ENCODE measurements at regions not wholly inside any gene's neighbourhood (a gene's known extent, or its start where the extent isn't known, plus 50 kb on each side); places are given as distances from the start of the nearest gene placed in this dataset.
"Not testable (repeated sequence)": the region's sequence is repeated elsewhere in the genome, so short reads cannot be mapped to it uniquely, and the experiment has no call there.

DNA sequence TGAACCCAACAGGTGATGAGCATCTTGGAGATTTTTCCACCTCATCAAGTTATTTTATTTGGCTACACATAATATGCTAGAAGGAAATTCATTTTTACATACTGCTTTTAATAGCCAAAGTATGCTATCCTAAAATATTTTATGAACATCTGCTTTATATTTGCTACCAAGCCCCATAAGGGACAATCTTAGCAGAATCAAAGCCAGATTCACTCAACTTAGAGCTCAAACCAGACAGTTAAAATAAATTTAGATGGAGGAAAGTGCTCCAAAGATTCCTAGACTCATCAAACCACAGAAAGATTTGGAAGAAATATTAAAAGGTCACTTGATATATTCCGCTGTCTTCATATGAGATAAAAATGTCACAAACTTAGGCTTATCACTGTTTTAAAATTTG, 637.1 kb upstream of the CCNG1 start:
- DNase-seq (ENCODE audit: low read depth), result no peak

- DNase-seq (ENCODE audit: low read depth), result no peak
Measured at GRCh38 chr5:162801235-162801634, 636.2 kb upstream of the CCNG1 start.

DNA sequence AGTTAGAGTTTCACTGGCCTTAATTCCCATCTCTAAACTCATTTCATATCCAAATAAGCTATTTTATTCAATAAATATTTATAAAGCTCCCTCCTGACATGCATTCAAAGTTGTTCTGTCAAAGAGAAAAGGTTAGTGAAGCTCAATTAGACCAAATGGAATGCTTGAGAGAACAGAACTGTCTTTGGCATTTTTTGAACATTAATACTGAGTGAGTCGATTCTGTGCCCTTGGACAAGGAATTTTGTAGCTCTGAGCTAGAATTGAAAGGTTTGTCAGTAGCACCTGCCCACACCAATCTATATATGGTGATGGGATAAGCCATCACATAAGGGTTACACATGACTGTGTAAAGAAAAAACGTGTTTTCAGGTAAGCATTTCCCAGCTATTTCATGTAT, 631.2 kb upstream of the CCNG1 start:
- no peak for DNase-seq (ENCODE audit: low read depth)

- DNase-seq (ENCODE audit: low read depth), result no peak
Measured at GRCh38 chr5:162811071-162811470, 626.3 kb upstream of the CCNG1 start.

GRCh38 chr5:162816816-162817215, 620.6 kb upstream of the CCNG1 start:
- DNase-seq (ENCODE audit: low read depth), result no peak

GRCh38 chr5:162817364-162817763, 620.0 kb upstream of the CCNG1 start:
- DNase-seq (ENCODE audit: low read depth), result no peak

GRCh38 chr5:162821664-162822063, 615.7 kb upstream of the CCNG1 start:
- DNase-seq (ENCODE audit: low read depth), result not testable (repeated sequence)

GRCh38 chr5:162824360-162824759, 613.0 kb upstream of the CCNG1 start:
- DNase-seq (ENCODE audit: low read depth), result no peak

DNA sequence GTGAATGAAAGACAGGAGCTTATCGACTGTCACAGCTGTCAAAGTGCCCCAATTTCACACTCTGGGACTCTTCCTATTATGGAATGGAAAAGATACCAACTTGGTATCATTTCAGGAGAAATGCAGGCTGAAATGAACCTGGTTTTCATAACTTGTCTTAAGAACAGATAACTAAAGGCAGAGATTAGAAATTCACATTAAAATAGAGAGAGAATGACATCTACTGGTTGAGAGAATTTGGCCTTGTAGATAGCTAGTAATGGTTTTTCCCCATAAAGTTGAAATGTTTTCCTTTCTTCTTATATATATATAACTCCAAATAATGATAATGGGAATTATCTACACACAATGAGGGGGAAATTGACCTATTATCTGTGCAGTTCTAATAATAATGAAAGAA, 600.2 kb upstream of the CCNG1 start:
- DNase-seq (ENCODE audit: low read depth), result no peak

DNA sequence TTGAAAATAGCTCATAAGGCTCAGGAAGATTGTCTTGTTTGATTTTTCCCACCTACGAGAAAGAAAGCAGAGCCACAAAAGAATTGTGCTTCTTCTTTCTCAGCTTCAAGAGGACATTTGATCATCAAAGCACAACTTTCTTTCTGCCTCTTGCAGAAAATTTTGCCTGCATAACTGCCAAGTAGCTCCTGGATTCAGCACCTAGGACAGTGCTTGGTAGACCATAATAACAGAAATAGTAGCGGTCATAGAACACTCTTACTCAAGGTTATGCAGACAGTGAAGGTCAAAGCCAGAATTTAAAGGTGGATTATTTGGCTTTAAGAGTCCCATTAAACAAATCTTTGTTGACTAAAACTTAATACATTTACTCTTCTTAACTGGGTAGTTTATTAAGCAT, 594.7 kb upstream of the CCNG1 start:
- no peak for DNase-seq (ENCODE audit: low read depth)

- DNase-seq (ENCODE audit: low read depth), result no peak
Measured at GRCh38 chr5:162852134-162852533, 585.3 kb upstream of the CCNG1 start.

GRCh38 chr5:162858770-162859169, 578.6 kb upstream of the CCNG1 start:
- DNase-seq (ENCODE audit: low read depth), result no peak

- DNase-seq (ENCODE audit: low read depth), result no peak
Measured at GRCh38 chr5:162870966-162871365, 566.4 kb upstream of the CCNG1 start.

- DNase-seq (ENCODE audit: low read depth), result no peak
Measured at GRCh38 chr5:162882629-162883028, 554.8 kb upstream of the CCNG1 start.

DNA sequence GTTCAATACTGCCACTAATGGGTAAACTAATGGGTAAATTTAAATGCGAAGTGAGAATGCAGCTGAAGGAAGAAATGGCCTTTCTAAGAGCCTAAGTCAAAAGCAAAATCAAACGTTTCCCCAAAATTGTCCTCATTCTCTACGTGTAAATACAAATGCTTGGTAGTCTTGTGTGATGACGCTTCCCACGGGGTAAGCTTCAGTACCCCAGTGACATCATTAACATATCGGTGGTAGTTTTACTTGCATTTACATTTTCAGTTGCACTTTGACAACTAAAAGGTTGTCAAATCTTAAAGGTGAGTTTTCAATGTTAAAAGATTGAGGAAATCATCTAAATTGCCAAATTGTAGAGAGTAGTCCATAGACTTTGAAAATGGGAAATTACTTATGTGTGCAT, 550.7 kb upstream of the CCNG1 start:
- DNase-seq (ENCODE audit: low read depth), result no peak

GRCh38 chr5:162888268-162888667, 549.1 kb upstream of the CCNG1 start:
- no peak for DNase-seq (ENCODE audit: low read depth)

GRCh38 chr5:162911873-162912272, 525.5 kb upstream of the CCNG1 start:
- no peak for DNase-seq (ENCODE audit: low read depth)

GRCh38 chr5:162916368-162916767, 521.0 kb upstream of the CCNG1 start:
- DNase-seq (ENCODE audit: low read depth), result no peak

- DNase-seq (ENCODE audit: low read depth), result no peak
Measured at GRCh38 chr5:162929104-162929503, 508.3 kb upstream of the CCNG1 start.

DNA sequence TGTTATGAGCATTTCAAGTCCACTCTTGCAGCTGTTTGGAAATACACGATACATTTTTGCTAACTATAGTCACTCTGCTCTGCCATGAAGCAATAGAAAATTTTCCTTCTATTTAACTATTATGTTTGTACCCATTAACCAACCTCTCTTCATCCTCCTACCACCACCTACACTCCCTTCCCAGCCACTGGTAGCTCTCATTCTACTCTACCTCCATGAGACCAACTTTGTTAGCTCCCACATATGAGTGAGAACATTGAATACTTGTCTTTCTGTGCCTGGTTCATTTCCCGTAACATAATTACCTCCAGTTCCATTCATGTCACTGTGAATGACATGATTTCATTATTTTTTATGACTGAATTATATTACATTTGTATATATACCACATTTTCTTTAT, 505.9 kb upstream of the CCNG1 start:
- DNase-seq (ENCODE audit: low read depth), result no peak

GRCh38 chr5:162939991-162940390, 497.4 kb upstream of the CCNG1 start:
- no peak for DNase-seq (ENCODE audit: low read depth)

DNA sequence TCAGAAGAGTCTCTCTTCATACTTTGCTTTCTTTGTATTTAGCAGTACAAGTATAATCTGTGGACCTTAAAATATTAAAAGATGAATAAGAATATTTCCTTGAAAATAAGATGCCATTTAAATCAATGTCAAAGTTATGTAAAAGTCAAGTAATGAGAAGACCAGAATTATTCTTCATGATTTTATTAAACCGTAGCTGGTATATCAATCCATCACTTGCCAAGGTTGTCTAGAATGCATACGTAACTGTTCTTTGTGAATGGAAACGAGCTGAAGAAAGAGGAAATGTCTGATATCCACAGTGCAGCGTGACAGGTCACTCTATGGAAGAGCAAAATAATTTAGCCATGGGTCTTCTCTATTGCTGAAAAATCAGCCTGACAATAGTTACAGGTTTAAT, 488.7 kb upstream of the CCNG1 start:
- no peak for DNase-seq (ENCODE audit: low read depth)

GRCh38 chr5:162956570-162956969, 480.8 kb upstream of the CCNG1 start:
- no peak for DNase-seq (ENCODE audit: low read depth)

DNA sequence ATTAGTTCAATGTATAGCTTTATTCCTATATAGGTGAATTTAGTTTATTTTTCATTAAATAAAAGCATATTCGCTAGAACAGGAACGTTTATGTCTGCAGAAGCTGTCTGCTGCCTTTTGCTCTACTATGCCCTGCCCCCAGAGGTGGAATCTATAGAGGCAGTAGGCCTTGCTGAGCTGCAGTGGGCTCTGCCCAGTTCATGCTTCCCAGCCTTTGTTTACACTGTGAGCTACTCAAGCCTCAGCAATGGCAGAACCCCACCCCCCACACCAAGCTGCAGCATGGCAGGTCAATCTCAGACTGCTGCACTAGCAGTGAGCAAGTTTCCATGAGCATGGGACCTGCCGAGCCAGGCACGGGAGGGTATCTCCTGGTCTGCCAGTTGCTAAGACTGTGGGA, 473.3 kb upstream of the CCNG1 start:
- DNase-seq (ENCODE audit: low read depth), result not testable (repeated sequence)

GRCh38 chr5:162990063-162990462, 447.3 kb upstream of the CCNG1 start:
- DNase-seq (ENCODE audit: low read depth), result no peak
